Islet of Langerhans (tissue), 1 donor: ENCODE measurements at regions not wholly inside any gene's neighbourhood (a gene's known extent, or its start where the extent isn't known, plus 50 kb on each side); places are given as distances from the start of the nearest gene placed in this dataset.
"Not testable (repeated sequence)": the region's sequence is repeated elsewhere in the genome, so short reads cannot be mapped to it uniquely, and the experiment has no call there.

Experiments used
- FAIRE-seq: peaks from one replicate; lab custom pipeline; 2011; peaks lifted over from hg19 to GRCh38; lab: Jason Lieb, UNC

DNA sequence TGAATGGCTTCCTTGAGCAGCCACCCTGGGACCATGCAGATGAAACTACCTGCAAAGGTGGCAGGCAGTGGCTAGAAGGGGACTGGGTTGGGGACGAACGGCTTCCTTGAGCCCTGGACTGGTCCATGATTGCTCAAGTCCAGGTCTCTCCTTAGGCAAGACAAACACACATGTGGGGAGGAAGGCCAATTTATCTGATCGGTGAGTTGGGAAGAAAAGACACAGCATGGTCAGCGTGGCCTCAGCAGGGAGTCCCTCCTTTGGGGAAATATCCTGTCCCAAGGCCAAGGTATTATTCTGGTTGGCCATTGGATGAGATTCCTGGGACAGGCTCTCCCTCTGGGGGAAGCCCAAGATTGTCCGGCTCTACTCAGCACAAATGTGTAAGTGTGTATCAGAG is 116.3 kb upstream of the ERG start:
- no peak for FAIRE-seq

- FAIRE-seq: no peak
Measured at GRCh38 chr21:38619480-38619879, 121.2 kb upstream of the ERG start.

DNA sequence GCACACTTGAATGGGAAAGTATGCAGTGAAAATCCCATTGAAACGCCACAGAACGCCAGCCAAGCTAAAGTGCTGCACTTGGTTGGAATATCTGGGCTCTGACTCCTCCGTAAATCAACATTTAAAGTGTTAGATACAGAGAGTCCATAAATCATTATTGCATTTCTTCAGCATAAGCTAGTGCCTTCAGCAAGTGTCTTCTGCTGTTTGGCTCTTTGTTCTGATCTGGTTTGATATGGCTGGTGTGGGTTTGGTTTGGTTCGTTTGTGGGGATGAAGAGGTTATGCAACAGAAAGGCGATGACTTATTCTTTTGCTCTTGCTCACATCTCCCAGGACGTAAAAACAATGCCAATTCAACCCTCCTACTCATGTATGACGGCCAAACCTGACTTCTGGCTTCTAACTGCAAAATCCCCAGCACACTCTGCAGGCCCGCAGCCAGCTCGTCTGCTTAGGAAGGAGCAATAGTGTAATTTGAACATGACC is 121.8 kb upstream of the ERG start:
- no peak for FAIRE-seq

DNA sequence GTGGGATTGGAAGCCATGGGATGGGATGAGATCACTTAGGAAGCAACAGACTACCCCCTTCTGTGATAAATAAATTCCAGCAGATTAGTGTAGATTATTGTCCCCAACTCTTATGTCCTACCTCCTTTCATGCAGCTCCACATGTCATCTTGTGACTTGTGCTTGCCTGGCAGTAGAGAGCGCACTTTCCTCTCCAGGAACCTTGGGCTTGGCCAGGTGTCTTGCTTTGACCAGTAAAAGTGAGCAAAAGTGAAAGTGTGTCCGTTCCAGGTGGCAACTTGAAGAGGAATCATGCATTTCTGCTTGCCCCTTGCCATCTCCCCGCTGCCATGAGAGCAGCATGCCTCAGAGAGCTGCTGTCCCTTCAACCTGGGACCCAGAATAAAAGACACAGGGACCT is 122.9 kb upstream of the ERG start:
- no peak for FAIRE-seq

DNA sequence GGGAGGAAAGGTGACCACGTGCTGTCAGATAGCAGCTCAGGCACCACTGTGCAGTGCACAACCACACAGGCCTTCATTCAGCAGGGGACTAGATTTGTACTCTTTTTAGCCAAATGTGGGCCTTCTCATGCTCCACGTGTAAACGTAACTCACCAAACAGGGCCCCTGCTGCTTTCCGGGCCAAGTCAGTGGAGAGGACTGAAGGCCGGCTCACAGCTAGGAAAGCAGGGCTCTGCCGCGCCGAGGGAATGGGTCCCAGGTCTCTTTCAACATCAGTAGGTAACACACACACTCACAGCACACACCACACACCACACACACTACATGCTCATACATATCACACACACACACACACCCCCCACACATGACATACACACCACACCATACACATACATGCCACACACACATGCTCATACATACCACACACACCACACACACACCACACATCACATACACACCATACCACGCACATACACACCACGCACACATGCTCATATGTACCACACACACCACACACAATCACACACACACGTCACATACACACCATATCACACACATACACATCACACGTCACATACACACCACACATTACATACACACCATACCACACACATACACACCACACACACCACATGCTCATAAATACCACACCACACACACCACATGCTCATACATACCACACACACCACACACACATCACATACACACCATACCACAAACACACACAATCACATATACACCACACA is 124.0 kb upstream of the ERG start:
- FAIRE-seq: no peak

GRCh38 chr21:38622827-38623209 is 124.5 kb upstream of the ERG start:
- FAIRE-seq: no peak

DNA sequence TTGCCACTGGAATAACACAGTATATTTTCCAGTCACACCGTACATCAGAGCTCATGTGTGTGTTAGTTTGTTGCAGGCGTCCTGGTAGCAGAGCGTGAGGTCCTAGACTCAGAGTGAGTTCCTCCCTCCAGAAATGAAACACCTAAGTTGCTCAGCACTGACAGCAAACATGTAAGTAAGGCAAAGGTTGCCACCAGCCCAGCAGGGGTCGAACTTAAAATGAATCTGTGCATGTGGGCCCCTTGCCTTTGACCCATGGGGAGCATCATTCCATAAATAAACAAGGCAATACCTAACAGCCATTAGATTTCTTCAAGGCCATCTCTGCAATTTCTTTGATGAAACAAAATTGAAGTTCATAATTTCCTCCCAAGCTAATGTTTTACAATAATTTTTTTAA is 125.3 kb upstream of the ERG start:
- no peak for FAIRE-seq

- FAIRE-seq: no peak
Measured at GRCh38 chr21:38625000-38625399, 126.7 kb upstream of the ERG start.

DNA sequence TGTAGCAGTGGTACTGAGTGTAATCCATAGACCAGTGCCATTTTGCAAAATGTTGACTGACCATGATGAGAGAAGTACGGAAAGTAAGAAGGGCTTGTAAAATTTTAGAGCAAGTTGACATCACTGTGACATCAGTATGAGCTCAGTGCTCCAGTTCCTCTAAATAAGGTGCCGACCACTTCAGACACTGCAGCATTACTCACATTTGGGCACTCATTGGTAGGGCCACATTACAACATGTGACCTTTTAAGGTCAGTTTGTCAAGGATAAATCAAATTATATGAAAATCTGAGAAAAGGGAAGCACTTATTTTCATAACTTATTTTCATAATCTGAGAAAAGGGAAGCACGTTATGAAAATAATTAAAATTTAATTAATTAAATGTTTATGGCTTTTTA is 128.0 kb upstream of the ERG start:
- FAIRE-seq: no peak

DNA sequence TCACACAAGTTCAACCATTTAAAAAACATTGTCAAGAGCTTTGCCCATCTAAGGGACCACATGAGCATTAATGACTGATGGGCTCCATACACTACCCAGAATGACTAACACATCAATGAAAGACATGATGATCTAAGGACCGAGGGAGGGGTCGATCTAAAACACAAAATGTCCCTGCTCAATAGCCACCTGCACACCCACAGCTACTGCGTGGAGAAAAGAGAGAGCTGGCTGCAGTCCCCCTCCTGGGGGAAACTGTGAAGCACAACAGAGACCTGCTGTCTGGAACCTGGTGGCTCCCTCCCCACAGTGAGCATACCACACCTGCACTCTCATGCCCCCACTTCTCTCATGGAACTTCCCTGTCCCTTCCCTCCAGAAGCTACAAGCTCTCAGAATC is 130.1 kb upstream of the ERG start:
- no peak for FAIRE-seq

DNA sequence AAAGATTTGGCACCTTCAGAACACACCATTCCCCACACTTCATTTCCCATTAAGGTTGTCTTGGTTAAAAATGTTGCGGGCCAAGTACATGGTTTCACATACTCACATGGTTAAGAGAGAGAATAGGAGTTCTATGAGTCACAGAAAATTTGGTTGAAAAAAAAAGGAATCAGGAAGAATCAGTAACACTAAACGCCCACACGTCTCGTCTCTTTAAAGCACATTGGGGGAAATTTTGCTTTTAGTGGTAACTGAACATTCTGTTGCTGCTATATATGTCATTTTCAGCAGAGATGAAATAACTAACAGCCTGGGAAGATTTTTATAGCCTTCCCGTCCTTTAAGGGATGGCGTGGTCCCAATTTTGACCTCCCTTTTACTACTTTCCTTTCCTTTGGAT is 132.9 kb upstream of the ERG start:
- no peak for FAIRE-seq

GRCh38 chr21:38631676-38632075 is 133.4 kb upstream of the ERG start:
- no peak for FAIRE-seq

GRCh38 chr21:38637161-38637560 is 138.9 kb upstream of the ERG start:
- no peak for FAIRE-seq

DNA sequence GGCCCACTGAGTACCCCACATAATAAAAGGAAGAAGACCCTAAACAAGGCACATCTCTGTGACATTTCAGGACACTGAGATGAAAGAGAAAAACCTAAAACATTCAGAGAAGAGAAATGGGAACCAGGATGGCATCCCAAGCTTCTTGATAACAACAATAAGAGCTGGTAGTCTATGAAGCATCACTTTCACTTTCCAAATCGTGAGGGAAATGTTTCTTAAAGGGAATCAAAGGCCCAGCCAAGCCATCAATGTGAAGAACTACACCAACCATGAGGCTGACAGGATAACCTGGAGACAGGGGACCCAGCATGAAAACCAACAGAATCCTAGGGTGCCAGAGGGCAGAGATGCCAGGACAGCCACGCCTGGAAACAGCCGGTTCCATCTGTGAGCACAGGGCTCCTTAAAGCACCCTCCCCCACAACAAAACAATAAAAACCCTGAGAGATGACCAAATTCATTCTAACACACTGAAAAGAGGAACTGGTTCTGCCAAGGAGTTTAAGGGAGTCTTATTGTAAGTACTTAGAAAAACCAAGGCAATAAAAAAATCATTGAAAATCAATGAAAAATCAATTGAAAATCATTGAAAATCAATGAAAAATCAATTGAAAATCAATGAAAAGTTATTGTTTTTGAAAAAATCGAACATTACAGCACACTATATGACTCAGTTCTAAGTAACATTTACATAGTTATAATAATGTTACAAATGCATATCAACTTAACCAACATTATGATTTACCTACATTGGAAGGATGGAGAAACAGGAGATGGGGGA is 141.5 kb upstream of the ERG start:
- FAIRE-seq: no peak

- not testable (repeated sequence) for FAIRE-seq
Measured at GRCh38 chr21:38640355-38640742, 142.1 kb upstream of the ERG start.

DNA sequence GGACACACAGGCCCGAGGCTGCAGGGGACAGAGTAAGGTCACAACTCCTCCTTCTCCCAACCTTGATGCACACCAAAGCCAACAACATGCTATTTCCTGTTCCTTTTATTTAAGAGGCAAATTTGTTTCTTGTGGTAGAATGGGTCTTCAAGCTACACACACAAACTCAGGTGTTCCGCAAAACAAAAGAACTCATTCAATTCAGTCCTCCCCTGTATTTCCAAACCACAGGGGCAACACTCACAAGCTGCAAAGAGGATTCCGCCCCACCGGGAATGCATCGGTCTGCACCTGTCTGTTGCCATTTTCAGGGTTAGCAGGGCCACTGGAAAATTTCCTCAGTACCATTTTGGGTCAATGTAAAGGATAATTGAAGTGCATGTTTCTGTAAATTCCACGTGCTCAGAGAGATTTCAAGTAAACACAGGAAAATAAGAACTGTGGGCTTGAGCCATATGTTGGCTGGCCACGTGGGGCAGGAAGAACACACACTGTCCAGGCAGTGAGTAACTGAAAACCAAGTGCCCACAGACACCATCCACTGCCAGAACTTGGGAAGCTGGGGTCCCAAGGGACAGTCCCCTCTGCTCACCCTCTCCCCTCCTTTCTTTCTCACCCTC is 145.2 kb upstream of the ERG start:
- FAIRE-seq: no peak

DNA sequence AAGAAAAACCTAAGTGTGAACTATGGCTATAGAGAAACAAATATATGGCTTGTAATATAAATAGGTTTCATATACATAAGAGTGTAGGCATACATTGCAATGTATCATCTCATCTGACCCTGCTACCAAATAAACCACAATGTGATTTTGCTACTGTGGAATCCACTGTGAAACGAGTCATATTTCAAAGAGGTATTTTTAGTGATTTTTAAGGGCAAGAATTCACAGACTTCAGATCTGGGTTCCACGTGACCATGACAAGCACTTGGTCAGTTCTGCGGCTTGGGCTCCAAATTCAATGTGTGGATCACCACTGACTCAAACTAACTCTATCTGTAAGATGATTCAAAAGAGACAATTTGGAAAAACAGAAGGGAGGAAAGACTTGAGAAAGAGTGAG is 147.0 kb upstream of the ERG start:
- no peak for FAIRE-seq

GRCh38 chr21:38646213-38646837 is 148.0 kb upstream of the ERG start:
- no peak for FAIRE-seq

- FAIRE-seq: no peak
Measured at GRCh38 chr21:38649120-38649519, 150.8 kb upstream of the ERG start.

GRCh38 chr21:38651570-38651969 is 153.3 kb upstream of the ERG start:
- no peak for FAIRE-seq

DNA sequence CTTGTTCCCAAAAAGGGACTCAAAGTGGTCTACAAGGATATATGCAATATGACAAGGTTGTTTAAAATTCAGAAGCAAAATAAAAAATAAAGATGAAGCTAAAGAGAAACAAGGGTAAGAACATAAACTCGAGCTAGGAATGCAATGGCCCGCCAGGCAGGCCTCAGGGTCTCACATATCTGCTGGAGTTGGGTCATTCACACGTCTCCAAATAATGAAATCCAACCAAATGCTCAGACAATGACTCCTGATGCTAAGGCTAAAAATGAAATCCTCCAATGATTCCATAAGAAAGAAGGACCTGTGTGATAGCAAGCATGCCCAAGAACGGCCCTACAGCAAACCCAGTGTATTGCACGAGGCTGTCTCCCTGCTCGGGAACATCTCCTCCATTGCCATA is 153.3 kb upstream of the ETS2 start:
- FAIRE-seq: no peak

GRCh38 chr21:38654580-38654979 is 151.1 kb upstream of the ETS2 start:
- FAIRE-seq: no peak

DNA sequence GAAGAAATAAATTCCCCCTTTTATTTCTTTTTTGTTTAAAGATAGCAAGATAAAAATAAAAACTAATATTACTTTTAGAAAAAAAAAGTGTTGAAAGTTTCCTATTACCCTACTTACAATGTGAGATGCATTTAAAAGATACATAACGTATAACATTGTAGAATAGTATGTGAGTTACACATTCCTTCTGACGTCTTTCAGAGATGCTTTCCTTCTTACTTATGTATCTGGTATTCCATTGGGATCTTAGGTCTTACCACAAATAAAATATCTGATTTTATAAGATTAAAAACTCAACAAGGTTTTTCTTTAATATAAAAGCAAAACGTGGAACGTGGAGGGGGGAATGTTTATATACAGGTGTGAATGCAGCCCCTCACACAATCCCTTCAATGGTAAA is 147.2 kb upstream of the ETS2 start:
- FAIRE-seq: no peak
